ENCODE measurements at regions not wholly inside any gene's neighbourhood (a gene's known extent, or its start where the extent isn't known, plus 50 kb on each side); places are given as distances from the start of the nearest gene placed in this dataset.
"Not testable (repeated sequence)": the region's sequence is repeated elsewhere in the genome, so short reads cannot be mapped to it uniquely, and the experiment has no call there.

GRCh38 chr15:63434576-63435186, 53.0 kb upstream of the CA12 start:
- DNase-seq: peak; percentile 12

GRCh38 chr15:63435204-63435820, 53.7 kb upstream of the CA12 start:
- no peak for DNase-seq

GRCh38 chr15:63436341-63436740, 54.7 kb upstream of the CA12 start:
- DNase-seq: no peak

- DNase-seq: peak; percentile 91
These were observed 55.3 kb upstream of the CA12 start for GRCh38 chr15:63436872-63437375.

- no peak for DNase-seq
These were observed 58.1 kb upstream of the CA12 start for GRCh38 chr15:63439536-63440264.

GRCh38 chr15:63440265-63440648, 58.6 kb upstream of the CA12 start:
- no peak for DNase-seq

GRCh38 chr15:63440756-63441155, 59.1 kb upstream of the CA12 start:
- peak; percentile 32 for DNase-seq

GRCh38 chr15:63441266-63441665, 59.6 kb upstream of the CA12 start:
- DNase-seq: no peak

- no peak for DNase-seq
These were observed 60.4 kb upstream of the CA12 start for GRCh38 chr15:63442080-63442479.

- DNase-seq: no peak
These were observed 59.8 kb upstream of the USP3 start for GRCh38 chr15:63444611-63445010.

- DNase-seq: no peak
These were observed 58.1 kb upstream of the USP3 start for GRCh38 chr15:63446255-63446654.

- no peak for DNase-seq
These were observed 57.2 kb upstream of the USP3 start for GRCh38 chr15:63447017-63447676.

GRCh38 chr15:63448266-63448665, 56.1 kb upstream of the USP3 start:
- peak; percentile 65 for DNase-seq

GRCh38 chr15:63448872-63449555, 55.4 kb upstream of the USP3 start:
- not testable (repeated sequence) for DNase-seq

- no peak for DNase-seq
These were observed 54.7 kb upstream of the USP3 start for GRCh38 chr15:63449731-63450130.

- DNase-seq: no peak
These were observed 53.5 kb upstream of the USP3 start for GRCh38 chr15:63450884-63451225.

GRCh38 chr15:63451671-63452315, 52.6 kb upstream of the USP3 start:
- DNase-seq: no peak

GRCh38 chr15:63452552-63453136, 51.7 kb upstream of the USP3 start:
- no peak for DNase-seq

- no peak for DNase-seq
These were observed 51.0 kb upstream of the USP3 start for GRCh38 chr15:63453186-63453905.

- no peak for DNase-seq
These were observed 49.7 kb upstream of the USP3 start for GRCh38 chr15:63454503-63455211.
